HepG2 (cell line): ENCODE measurements at regions not wholly inside any gene's neighbourhood (a gene's known extent, or its start where the extent isn't known, plus 50 kb on each side); places are given as distances from the start of the nearest gene placed in this dataset.

ENCODE experiments used
- ATAC-seq: fragments of 200-7000 bp; cut with Tn5 transposase; 3 replicates; pipeline ENCODE4 v1.9.1; 2020; ENCODE audit warnings: mild to moderate bottlenecking, moderate library complexity
- BruUV-seq: library from RNA; stranded (reverse); fragments of 400-500 nt; replicated peaks from 2 replicates; lab custom pipeline; 2021; lab: Mats Ljungman, UMichigan
- CTCF ChIA-PET: fragments of 300-600 bp; formaldehyde crosslinking; extraction: SDS; loops from one replicate; lab custom pipeline; 2021; ENCODE audit warnings: low total read pairs, inconsistent platforms, low intra/inter-chr PET ratio; lab: Yijun Ruan, JAX
- POLR2A ChIA-PET: fragments of 350-600 bp; sonication (Branson Sonifier 250); formaldehyde crosslinking; loops from one replicate; lab custom pipeline; 2020; ENCODE audit warnings: antibody characterized with exemption, inconsistent platforms; lab: Yijun Ruan, JAX
- DNase-seq: peaks from one replicate; pipeline ENCODE4 v3.0.0-alpha.2; 2015; ENCODE audit warnings: low spot score
- FAIRE-seq: peaks from 3 replicates; lab custom pipeline; 2011; peaks lifted over from hg19 to GRCh38; lab: Jason Lieb, UNC
- H2AFZ ChIP-seq: one replicate; pipeline ENCODE4 v1.6.1; 2011; ENCODE audit warnings: low read length, inconsistent platforms
- H3K27ac ChIP-seq: fragments of 300-600 bp; 3 replicates; pipeline ENCODE4 v1.8.0; 2011; ENCODE audit warnings: mixed run types, mild to moderate bottlenecking, mixed read lengths, low read length, inconsistent platforms; ENCODE audit not compliant: insufficient read depth; ENCODE audit errors: extremely low read length
- H3K27me3 ChIP-seq, 2 experiments: fragments of 200-600 bp in 1 of 2; 2 replicates in 1 of 2; 3 replicates in 1 of 2; pipeline versions ENCODE4 v1.6.0 to v1.8.0; 2011; ENCODE audit warnings: low read length in 2 of 2, mild to moderate bottlenecking in 2 of 2, moderate library complexity in 2 of 2, inconsistent platforms in 1 of 2; ENCODE audit not compliant: insufficient read depth in 2 of 2, control insufficient read depth in 1 of 2
- H3K36me3 ChIP-seq, 2 experiments: fragments of 200-600 bp in 1 of 2; replicated peaks in 1 of 2; 2 replicates in 1 of 2; 3 replicates in 1 of 2; pipeline versions ENCODE4 v1.5.1 to v1.8.0; 2011; ENCODE audit warnings: low read length in 2 of 2, inconsistent platforms in 1 of 2; ENCODE audit not compliant: insufficient read depth in 2 of 2, control insufficient read depth in 1 of 2
- H3K4me1 ChIP-seq: 2 replicates; pipeline ENCODE4 v1.5.1; 2012; ENCODE audit warnings: low read length, inconsistent platforms; ENCODE audit not compliant: insufficient read depth
- H3K4me2 ChIP-seq: 2 replicates; pipeline ENCODE4 v1.6.0; 2011; ENCODE audit warnings: low read depth, low read length, inconsistent platforms
- H3K4me3 ChIP-seq, 3 experiments: fragments of 200-600 bp in 1 of 3; sonication (generic), shearing (Covaris generic) in 1 of 3; replicated peaks in 1 of 3; 2 replicates each; pipeline ENCODE4 v1.5.1; 2011 to 2016; ENCODE audit warnings: low read length in 3 of 3, inconsistent platforms in 2 of 3, low read depth in 2 of 3, mild to moderate bottlenecking in 2 of 3, control low read depth in 1 of 3, mixed read lengths in 1 of 3; ENCODE audit not compliant: insufficient read depth in 1 of 3
- H3K79me2 ChIP-seq: one replicate; pipeline ENCODE4 v1.6.1; 2011; ENCODE audit warnings: low read length, inconsistent platforms; ENCODE audit not compliant: insufficient read depth
- H3K9ac ChIP-seq: 2 replicates; pipeline ENCODE4 v1.6.0; 2011; ENCODE audit warnings: mild to moderate bottlenecking, low read depth, low read length, inconsistent platforms; ENCODE audit not compliant: insufficient read depth
- H3K9me3 ChIP-seq: 2 replicates; pipeline ENCODE4 v1.5.1; 2012; ENCODE audit warnings: mild to moderate bottlenecking, low read length
- H4K20me1 ChIP-seq: 2 replicates; pipeline ENCODE4 v1.6.0; 2011; ENCODE audit warnings: inconsistent platforms, mild to moderate bottlenecking, low read length, moderate library complexity; ENCODE audit not compliant: insufficient read depth
- CBFB ChIP-seq: sonication (generic); formaldehyde crosslinking; IDR thresholded peaks from 2 replicates; pipeline ENCODE4 v1.4.0; 2020; ENCODE audit warnings: missing genetic modification reagents
- FOXC1 ChIP-seq: sonication (generic); formaldehyde crosslinking; IDR thresholded peaks from 2 replicates; pipeline ENCODE4 v1.8.0; 2022; ENCODE audit warnings: mild to moderate bottlenecking, missing genetic modification reagents, borderline replicate concordance
- TARDBP ChIP-seq: sonication (generic); formaldehyde crosslinking; IDR thresholded peaks from 2 replicates; pipeline ENCODE4 v1.8.0; 2022; ENCODE audit warnings: mild to moderate bottlenecking, missing genetic modification reagents
- ZFP62 ChIP-seq: sonication (generic); formaldehyde crosslinking; IDR thresholded peaks from 2 replicates; pipeline ENCODE4 v1.4.0; 2020; ENCODE audit warnings: missing genetic modification reagents
- ZNF225 ChIP-seq: sonication (generic); formaldehyde crosslinking; IDR thresholded peaks from 2 replicates; pipeline ENCODE4 v1.4.0; 2020; ENCODE audit warnings: mild to moderate bottlenecking, missing genetic modification reagents
- ZNF34 ChIP-seq: sonication (generic); formaldehyde crosslinking; IDR thresholded peaks from 2 replicates; pipeline ENCODE4 v1.4.0; 2020; ENCODE audit warnings: mild to moderate bottlenecking, missing genetic modification reagents, borderline replicate concordance
- ZNF430 ChIP-seq: sonication (generic); formaldehyde crosslinking; IDR thresholded peaks from 2 replicates; pipeline ENCODE4 v1.9.0; 2021; ENCODE audit warnings: mild to moderate bottlenecking, missing genetic modification reagents
- ZNF589 ChIP-seq: sonication (generic); formaldehyde crosslinking; conservative IDR thresholded peaks from 2 replicates; pipeline ENCODE4 v1.8.0; 2022; ENCODE audit warnings: mild to moderate bottlenecking, moderate library complexity, missing genetic modification reagents
- ZNF773 ChIP-seq: sonication (generic); formaldehyde crosslinking; IDR thresholded peaks from 2 replicates; pipeline ENCODE4 v1.4.0; 2020; ENCODE audit warnings: missing genetic modification reagents, borderline replicate concordance
- ZNF788 ChIP-seq: sonication (generic); formaldehyde crosslinking; IDR thresholded peaks from 2 replicates; pipeline ENCODE4 v1.5.0; 2020; ENCODE audit warnings: mild to moderate bottlenecking, missing genetic modification reagents, borderline replicate concordance
- WGBS: methylation state at CpG from one replicate; pipeline ENCODE4 v1.1.6; 2017; ENCODE audit warnings: low lambda C conversion rate; 5-methylcytosine and 5-hydroxymethylcytosine counted together
- in situ Hi-C: cut with HindIII; loops from 2 replicates; pipeline ENCODE4 v1.10.0; 2017; ENCODE audit warnings: low pct_unique_long_range_greater_than_20kb; ENCODE audit not compliant: extremely low pct_ligation_motif_present
- intact Hi-C: fragments of 100-400 bp; cut with micrococcal nuclease; formaldehyde crosslinking; loops from one replicate; pipeline ENCODE4 v1.10.0; 2022; ENCODE audit not compliant: unreplicated experiment
- TF ChIP-seq, protein P1 (sequence below): sonication (generic); formaldehyde crosslinking; IDR thresholded peaks from 2 replicates; pipeline ENCODE4 v1.4.0; 2020; ENCODE audit warnings: low read depth, missing genetic modification reagents
- TF ChIP-seq, protein P2 (sequence below): sonication (generic); formaldehyde crosslinking; IDR thresholded peaks from 2 replicates; pipeline ENCODE4 v1.4.0; 2020; ENCODE audit warnings: missing genetic modification reagents
- TF ChIP-seq, protein P3 (sequence below): sonication (generic); formaldehyde crosslinking; IDR thresholded peaks from 2 replicates; pipeline ENCODE4 v1.5.1; 2020; ENCODE audit warnings: missing genetic modification reagents, mild to moderate bottlenecking, borderline replicate concordance
- TF ChIP-seq, protein P4 (sequence below): sonication (generic); formaldehyde crosslinking; IDR thresholded peaks from 2 replicates; pipeline ENCODE4 v1.4.0; 2020; ENCODE audit warnings: missing genetic modification reagents, borderline replicate concordance

- no peak for ATAC-seq
- ChIA-PET POLR2A (no interaction called here), CTCF (no interaction called here)
- H4K20me1 ChIP-seq: no peaks in the 10 kb centered on the region
- 10% methylated on average over 1 of the region's 1 CpG for WGBS
- no peak for FAIRE-seq
- H3K36me3 ChIP-seq: no peaks in the 10 kb centered on the region
- BruUV-seq: no TSS peak
- no peak overlapping the region for H2AFZ ChIP-seq
- H3K4me1 ChIP-seq: no peaks in the 10 kb centered on the region
- H3K4me3 ChIP-seq: no peak overlapping the region
- no peak overlapping the region for H3K9ac ChIP-seq
- no peaks in the 10 kb centered on the region for H3K9me3 ChIP-seq
- no peak overlapping the region for H3K4me2 ChIP-seq
- no peak overlapping the region for H3K27ac ChIP-seq
- DNase-seq: no peak
- no peaks in the 10 kb centered on the region for H3K79me2 ChIP-seq
- in situ Hi-C loops (no loop called here), intact Hi-C loops (no loop called here)
- H3K27me3 ChIP-seq: no peaks in the 10 kb centered on the region
- no peak for TF ChIP-seq ZNF589 (CRISPR knock-in tag)
- TF ChIP-seq, protein P1, sequence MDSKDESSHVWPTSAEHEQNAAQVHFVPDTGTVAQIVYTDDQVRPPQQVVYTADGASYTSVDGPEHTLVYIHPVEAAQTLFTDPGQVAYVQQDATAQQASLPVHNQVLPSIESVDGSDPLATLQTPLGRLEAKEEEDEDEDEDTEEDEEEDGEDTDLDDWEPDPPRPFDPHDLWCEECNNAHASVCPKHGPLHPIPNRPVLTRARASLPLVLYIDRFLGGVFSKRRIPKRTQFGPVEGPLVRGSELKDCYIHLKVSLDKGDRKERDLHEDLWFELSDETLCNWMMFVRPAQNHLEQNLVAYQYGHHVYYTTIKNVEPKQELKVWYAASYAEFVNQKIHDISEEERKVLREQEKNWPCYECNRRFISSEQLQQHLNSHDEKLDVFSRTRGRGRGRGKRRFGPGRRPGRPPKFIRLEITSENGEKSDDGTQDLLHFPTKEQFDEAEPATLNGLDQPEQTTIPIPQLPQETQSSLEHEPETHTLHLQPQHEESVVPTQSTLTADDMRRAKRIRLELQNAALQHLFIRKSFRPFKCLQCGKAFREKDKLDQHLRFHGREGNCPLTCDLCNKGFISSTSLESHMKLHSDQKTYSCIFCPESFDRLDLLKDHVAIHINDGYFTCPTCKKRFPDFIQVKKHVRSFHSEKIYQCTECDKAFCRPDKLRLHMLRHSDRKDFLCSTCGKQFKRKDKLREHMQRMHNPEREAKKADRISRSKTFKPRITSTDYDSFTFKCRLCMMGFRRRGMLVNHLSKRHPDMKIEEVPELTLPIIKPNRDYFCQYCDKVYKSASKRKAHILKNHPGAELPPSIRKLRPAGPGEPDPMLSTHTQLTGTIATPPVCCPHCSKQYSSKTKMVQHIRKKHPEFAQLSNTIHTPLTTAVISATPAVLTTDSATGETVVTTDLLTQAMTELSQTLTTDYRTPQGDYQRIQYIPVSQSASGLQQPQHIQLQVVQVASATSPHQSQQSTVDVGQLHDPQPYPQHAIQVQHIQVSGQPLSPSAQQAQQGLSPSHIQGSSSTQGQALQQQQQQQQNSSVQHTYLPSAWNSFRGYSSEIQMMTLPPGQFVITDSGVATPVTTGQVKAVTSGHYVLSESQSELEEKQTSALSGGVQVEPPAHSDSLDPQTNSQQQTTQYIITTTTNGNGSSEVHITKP (CRISPR knock-in tag): no peak
- no peak for TF ChIP-seq ZNF430 (CRISPR knock-in tag)
- TF ChIP-seq, protein P2, sequence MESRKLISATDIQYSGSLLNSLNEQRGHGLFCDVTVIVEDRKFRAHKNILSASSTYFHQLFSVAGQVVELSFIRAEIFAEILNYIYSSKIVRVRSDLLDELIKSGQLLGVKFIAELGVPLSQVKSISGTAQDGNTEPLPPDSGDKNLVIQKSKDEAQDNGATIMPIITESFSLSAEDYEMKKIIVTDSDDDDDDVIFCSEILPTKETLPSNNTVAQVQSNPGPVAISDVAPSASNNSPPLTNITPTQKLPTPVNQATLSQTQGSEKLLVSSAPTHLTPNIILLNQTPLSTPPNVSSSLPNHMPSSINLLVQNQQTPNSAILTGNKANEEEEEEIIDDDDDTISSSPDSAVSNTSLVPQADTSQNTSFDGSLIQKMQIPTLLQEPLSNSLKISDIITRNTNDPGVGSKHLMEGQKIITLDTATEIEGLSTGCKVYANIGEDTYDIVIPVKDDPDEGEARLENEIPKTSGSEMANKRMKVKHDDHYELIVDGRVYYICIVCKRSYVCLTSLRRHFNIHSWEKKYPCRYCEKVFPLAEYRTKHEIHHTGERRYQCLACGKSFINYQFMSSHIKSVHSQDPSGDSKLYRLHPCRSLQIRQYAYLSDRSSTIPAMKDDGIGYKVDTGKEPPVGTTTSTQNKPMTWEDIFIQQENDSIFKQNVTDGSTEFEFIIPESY (CRISPR knock-in tag): no peak
- no peak for TF ChIP-seq ZNF773
- TF ChIP-seq ZNF788 (CRISPR knock-in tag): no peak
- no peak for TF ChIP-seq TARDBP
- no peak for TF ChIP-seq ZFP62 (CRISPR knock-in tag)
- TF ChIP-seq, protein P3, sequence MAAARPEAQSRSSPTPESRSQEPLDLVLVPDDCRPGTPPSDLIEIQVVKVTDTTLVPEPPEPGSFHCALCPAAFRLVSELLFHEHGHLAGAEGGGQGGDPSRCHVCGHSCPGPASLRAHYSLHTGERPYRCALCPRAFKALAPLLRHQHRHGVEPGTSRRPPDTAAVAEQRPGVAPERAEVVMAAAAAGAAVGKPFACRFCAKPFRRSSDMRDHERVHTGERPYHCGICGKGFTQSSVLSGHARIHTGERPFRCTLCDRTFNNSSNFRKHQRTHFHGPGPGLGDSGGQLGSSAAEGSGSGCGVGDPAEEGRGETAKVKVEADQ: no peak
- TF ChIP-seq ZNF225: no peak
- TF ChIP-seq ZNF34: no peak
- TF ChIP-seq, protein P4, sequence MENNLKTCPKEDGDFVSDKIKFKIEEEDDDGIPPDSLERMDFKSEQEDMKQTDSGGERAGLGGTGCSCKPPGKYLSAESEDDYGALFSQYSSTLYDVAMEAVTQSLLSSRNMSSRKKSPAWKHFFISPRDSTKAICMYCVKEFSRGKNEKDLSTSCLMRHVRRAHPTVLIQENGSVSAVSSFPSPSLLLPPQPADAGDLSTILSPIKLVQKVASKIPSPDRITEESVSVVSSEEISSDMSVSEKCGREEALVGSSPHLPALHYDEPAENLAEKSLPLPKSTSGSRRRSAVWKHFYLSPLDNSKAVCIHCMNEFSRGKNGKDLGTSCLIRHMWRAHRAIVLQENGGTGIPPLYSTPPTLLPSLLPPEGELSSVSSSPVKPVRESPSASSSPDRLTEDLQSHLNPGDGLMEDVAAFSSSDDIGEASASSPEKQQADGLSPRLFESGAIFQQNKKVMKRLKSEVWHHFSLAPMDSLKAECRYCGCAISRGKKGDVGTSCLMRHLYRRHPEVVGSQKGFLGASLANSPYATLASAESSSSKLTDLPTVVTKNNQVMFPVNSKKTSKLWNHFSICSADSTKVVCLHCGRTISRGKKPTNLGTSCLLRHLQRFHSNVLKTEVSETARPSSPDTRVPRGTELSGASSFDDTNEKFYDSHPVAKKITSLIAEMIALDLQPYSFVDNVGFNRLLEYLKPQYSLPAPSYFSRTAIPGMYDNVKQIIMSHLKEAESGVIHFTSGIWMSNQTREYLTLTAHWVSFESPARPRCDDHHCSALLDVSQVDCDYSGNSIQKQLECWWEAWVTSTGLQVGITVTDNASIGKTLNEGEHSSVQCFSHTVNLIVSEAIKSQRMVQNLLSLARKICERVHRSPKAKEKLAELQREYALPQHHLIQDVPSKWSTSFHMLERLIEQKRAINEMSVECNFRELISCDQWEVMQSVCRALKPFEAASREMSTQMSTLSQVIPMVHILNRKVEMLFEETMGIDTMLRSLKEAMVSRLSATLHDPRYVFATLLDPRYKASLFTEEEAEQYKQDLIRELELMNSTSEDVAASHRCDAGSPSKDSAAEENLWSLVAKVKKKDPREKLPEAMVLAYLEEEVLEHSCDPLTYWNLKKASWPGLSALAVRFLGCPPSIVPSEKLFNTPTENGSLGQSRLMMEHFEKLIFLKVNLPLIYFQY (CRISPR knock-in tag): no peak
- TF ChIP-seq CBFB: no peak
- no peak for TF ChIP-seq FOXC1 (CRISPR knock-in tag)
Measured at GRCh38 chrX:27162496-27162895, 300.6 kb downstream of the PPP4R3C start.
